Endothelial cell of umbilical vein (primary cell): ENCODE measurements at regions not wholly inside any gene's neighbourhood (a gene's known extent, or its start where the extent isn't known, plus 50 kb on each side); places are given as distances from the start of the nearest gene placed in this dataset.

Source experiments
- CTCF ChIP-seq, 2 donors: IDR thresholded peaks; 1 replicate in 1 of 2; 2 replicates in 1 of 2; pipeline ENCODE4 v1.5.1; 2011; ENCODE audit warnings: low read length in 2 of 2, mild to moderate bottlenecking in 2 of 2, moderate library complexity in 2 of 2, control low read depth in 1 of 2, inconsistent platforms in 1 of 2, low read depth in 1 of 2; ENCODE audit not compliant: insufficient read depth in 1 of 2; ENCODE audit errors: extremely low read depth in 1 of 2
- EZH2 ChIP-seq: IDR thresholded peaks from 2 replicates; pipeline ENCODE4 v1.6.1; 2012; ENCODE audit warnings: borderline replicate concordance, low read depth, mild to moderate bottlenecking, moderate library complexity, low read length, inconsistent platforms; ENCODE audit not compliant: severe bottlenecking
- POLR2A ChIP-seq: IDR thresholded peaks from 2 replicates; pipeline ENCODE4 v1.6.1; 2012; ENCODE audit warnings: low read depth, mild to moderate bottlenecking, control low read depth, low read length
- POLR2AphosphoS5 ChIP-seq: IDR thresholded peaks from 2 replicates; pipeline ENCODE4 v1.6.1; 2012; ENCODE audit warnings: low read depth, mild to moderate bottlenecking, control low read depth, low read length, moderate library complexity; ENCODE audit not compliant: insufficient read depth

GRCh38 chr10:65720901-65721300 lies 1204.9 kb upstream of the LRRTM3 start:
- TF ChIP-seq EZH2 (no peak), POLR2AphosphoS5 (no peak), CTCF (IDR thresholded peaks at IDR 0.05; ENCODE audit: extremely low read depth in 1 of 2, insufficient read depth in 1 of 2, low read depth in 1 of 2, low read length in 2 of 2) (no peak), POLR2A (no peak)
